HEK293T (cell line): ENCODE measurements at regions not wholly inside any gene's neighbourhood (a gene's known extent, or its start where the extent isn't known, plus 50 kb on each side); places are given as distances from the start of the nearest gene placed in this dataset.

ENCODE experiments used
- ARNT ChIP-seq: fragments of 450-650 bp; IDR thresholded peaks from 2 replicates; pipeline ENCODE4 v1.6.1; 2017; ENCODE audit warnings: mild to moderate bottlenecking
- CTBP1 ChIP-seq: fragments of 450-650 bp; IDR thresholded peaks from 2 replicates; pipeline ENCODE4 v1.6.1; 2016; ENCODE audit warnings: borderline replicate concordance
- ELF4 ChIP-seq: fragments of 450-650 bp; IDR thresholded peaks from 2 replicates; pipeline ENCODE4 v1.6.1; 2017; ENCODE audit warnings: antibody characterized with exemption
- FOXA1 ChIP-seq: fragments of 450-650 bp; IDR thresholded peaks from 2 replicates; pipeline ENCODE4 v1.6.1; 2016; ENCODE audit warnings: mild to moderate bottlenecking
- FOXK2 ChIP-seq: fragments of 450-650 bp; IDR thresholded peaks from 2 replicates; pipeline ENCODE4 v1.6.1; 2016; ENCODE audit warnings: mild to moderate bottlenecking
- FOXM1 ChIP-seq: fragments of 450-650 bp; IDR thresholded peaks from 2 replicates; pipeline ENCODE4 v1.6.1; 2017; ENCODE audit warnings: mild to moderate bottlenecking, borderline replicate concordance
- HDGF ChIP-seq: fragments of 450-650 bp; IDR thresholded peaks from 2 replicates; pipeline ENCODE4 v1.6.1; 2017; ENCODE audit warnings: antibody characterized with exemption, borderline replicate concordance
- L3MBTL2 ChIP-seq: fragments of 450-650 bp; conservative IDR thresholded peaks from 2 replicates; pipeline ENCODE4 v1.6.1; 2016; ENCODE audit warnings: mild to moderate bottlenecking
- SP1 ChIP-seq: fragments of 450-650 bp; IDR thresholded peaks from 2 replicates; pipeline ENCODE4 v1.6.1; 2017
- ZNF384 ChIP-seq: fragments of 450-650 bp; IDR thresholded peaks from 2 replicates; pipeline ENCODE4 v1.6.1; 2016

- no peak for TF ChIP-seq CTBP1
- TF ChIP-seq ZNF384 = no peak
- TF ChIP-seq SP1 = no peak
- TF ChIP-seq FOXM1 = no peak
- TF ChIP-seq FOXK2 = no peak
- no peak for TF ChIP-seq ARNT
- TF ChIP-seq ELF4 = no peak
- no peak for TF ChIP-seq HDGF
- TF ChIP-seq FOXA1 = no peak
- no peak for TF ChIP-seq L3MBTL2
Observed at GRCh38 chr15:93348711-93349545, 259.9 kb upstream of the RGMA start.
